B cell (primary cell): ENCODE measurements at regions not wholly inside any gene's neighbourhood (a gene's known extent, or its start where the extent isn't known, plus 50 kb on each side); places are given as distances from the start of the nearest gene placed in this dataset.

Experiments used
- EZH2 ChIP-seq: IDR thresholded peaks from 2 replicates; pipeline ENCODE4 v1.6.1; 2012; ENCODE audit warnings: borderline replicate concordance, low read depth, mild to moderate bottlenecking, moderate library complexity, low read length; ENCODE audit not compliant: insufficient read depth, poor library complexity, severe bottlenecking
- TF ChIP-seq, protein P1 (sequence below): fragments of 200-600 bp; IDR thresholded peaks from one replicate; pipeline ENCODE4 v1.8.0; 2022; ENCODE audit warnings: antibody characterized with exemption, mild to moderate bottlenecking

DNA sequence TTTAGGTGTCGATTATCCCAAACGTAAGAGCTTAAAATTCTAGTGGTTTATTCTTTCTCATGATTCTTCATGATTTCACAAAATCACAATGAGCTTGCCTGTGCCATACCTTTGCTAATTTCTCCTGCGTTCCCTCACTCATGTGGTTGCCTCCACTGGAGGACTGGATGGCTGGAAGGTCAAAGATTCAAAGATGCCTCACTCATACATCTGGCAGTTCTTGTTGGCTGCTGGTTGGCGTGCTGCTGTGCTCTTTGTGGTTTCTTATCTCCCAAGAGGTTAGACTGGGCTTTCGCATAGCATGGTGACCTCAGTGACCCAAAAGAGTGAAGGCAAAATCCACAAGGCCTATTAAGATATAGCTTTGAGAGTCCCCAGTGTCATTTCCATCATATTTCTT lies 877.6 kb upstream of the AUTS2 start:
- TF ChIP-seq, protein P1, sequence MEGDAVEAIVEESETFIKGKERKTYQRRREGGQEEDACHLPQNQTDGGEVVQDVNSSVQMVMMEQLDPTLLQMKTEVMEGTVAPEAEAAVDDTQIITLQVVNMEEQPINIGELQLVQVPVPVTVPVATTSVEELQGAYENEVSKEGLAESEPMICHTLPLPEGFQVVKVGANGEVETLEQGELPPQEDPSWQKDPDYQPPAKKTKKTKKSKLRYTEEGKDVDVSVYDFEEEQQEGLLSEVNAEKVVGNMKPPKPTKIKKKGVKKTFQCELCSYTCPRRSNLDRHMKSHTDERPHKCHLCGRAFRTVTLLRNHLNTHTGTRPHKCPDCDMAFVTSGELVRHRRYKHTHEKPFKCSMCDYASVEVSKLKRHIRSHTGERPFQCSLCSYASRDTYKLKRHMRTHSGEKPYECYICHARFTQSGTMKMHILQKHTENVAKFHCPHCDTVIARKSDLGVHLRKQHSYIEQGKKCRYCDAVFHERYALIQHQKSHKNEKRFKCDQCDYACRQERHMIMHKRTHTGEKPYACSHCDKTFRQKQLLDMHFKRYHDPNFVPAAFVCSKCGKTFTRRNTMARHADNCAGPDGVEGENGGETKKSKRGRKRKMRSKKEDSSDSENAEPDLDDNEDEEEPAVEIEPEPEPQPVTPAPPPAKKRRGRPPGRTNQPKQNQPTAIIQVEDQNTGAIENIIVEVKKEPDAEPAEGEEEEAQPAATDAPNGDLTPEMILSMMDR: no peak
- no peak for TF ChIP-seq EZH2
